Adrenal gland (tissue), 9 donors: ENCODE measurements at regions not wholly inside any gene's neighbourhood (a gene's known extent, or its start where the extent isn't known, plus 50 kb on each side); places are given as distances from the start of the nearest gene placed in this dataset.

ENCODE experiments used
- DNase-seq, 7 donors: peaks; one replicate each; pipeline ENCODE4 v3.0.0-alpha.2; 2019 to 2020
- H3K27ac ChIP-seq, 5 donors: fragments of 200-600 bp; sonication (generic) in 4 of 5; 1 replicate in 3 of 5; 2 replicates in 2 of 5; pipeline versions ENCODE4 v1.5.1 to v1.8.0; 2016 to 2020; ENCODE audit warnings: mild to moderate bottlenecking in 1 of 5
- H3K27me3 ChIP-seq: fragments of 200-600 bp; 2 replicates; pipeline ENCODE4 v1.8.0; 2021
- H3K36me3 ChIP-seq, 2 donors: fragments of 200-600 bp; replicated peaks in 1 of 2; 1 replicate in 1 of 2; 2 replicates in 1 of 2; pipeline versions ENCODE4 v1.5.1 to v1.8.0; 2018 to 2022
- H3K4me1 ChIP-seq, 2 donors: fragments of 200-600 bp; replicated peaks in 1 of 2; 1 replicate in 1 of 2; 2 replicates in 1 of 2; pipeline versions ENCODE4 v1.5.1 to v1.8.0; 2018 to 2021
- H3K4me3 ChIP-seq, 4 donors: fragments of 200-600 bp; sonication (generic) in 3 of 4; one replicate each; pipeline ENCODE4 v1.5.1; 2016 to 2018
- H3K9me3 ChIP-seq, 3 donors: fragments of 200-600 bp; sonication (generic) in 1 of 3; replicated peaks in 1 of 3; 1 replicate in 2 of 3; 2 replicates in 1 of 3; pipeline versions ENCODE4 v1.5.1 to v1.8.0; 2016 to 2021
- POLR2A ChIP-seq, 2 donors: fragments of 450-650 bp; IDR thresholded peaks; one replicate each; pipeline ENCODE4 v1.6.1; 2017; ENCODE audit warnings: antibody characterized with exemption in 2 of 2, mild to moderate bottlenecking in 2 of 2, moderate library complexity in 1 of 2
- WGBS, 4 donors: extraction: QIAGEN DNeasy Blood & Tissue Kit in 2 of 4; methylation state at CpG; one replicate each; pipeline versions ENCODE4 v1.1.5 to v1.1.7; 2013 to 2017; 5-methylcytosine and 5-hydroxymethylcytosine counted together
- intact Hi-C, 2 donors: fragments of 100-400 bp; cut with DNase I; formaldehyde crosslinking; loops; one replicate each; pipeline versions ENCODE4 v1.14.1 to v1.15.0; 2022 to 2023
- TF ChIP-seq, protein P1 (sequence below), 6 experiments: fragments of 450-650 bp in 4 of 6; fragments of 200-600 bp in 2 of 6; sonication (generic) in 1 of 6; IDR thresholded peaks; 1 replicate in 5 of 6; 2 replicates in 1 of 6; pipeline versions ENCODE4 v1.5.1 to v1.8.0; 2016 to 2021; ENCODE audit warnings: antibody characterized with exemption in 6 of 6, mild to moderate bottlenecking in 2 of 6, moderate library complexity in 1 of 6
- donor health status: healthy with polysubstance abuse.
- donor health status: Bipolar disorder and iron deficiency.
- donor health status: DM: yes; HTN: yes; CAD: no.
- donor health status: DM: no; HTN: no; CAD: no.
- donor health status: DM: no; HTN: no; CAD: no.

DNA sequence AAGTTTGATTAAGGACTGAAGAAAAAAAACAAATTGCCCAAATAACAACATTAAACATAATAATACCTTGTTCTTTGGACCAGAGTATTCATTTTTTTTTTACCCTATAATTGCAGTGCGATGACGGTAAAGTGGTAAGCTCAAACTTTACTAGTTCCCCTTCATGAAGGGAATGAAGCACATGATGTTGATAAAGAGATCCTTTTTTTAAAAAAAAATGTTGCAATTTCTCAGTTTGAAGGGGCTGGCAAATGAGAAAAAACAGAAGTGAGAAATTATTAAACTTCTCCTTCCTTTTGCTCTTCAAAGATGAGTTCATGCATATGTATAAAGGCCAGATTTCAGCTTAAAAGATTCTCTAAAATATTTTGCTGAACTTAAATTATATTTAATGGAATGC is 231.7 kb downstream of the C4orf33 start:
- H3K9me3 ChIP-seq = no peaks in the 10 kb centered on the region
- H3K27ac ChIP-seq = peak overlapping the region in 1 of 5 donors; percentile 68
- H3K4me1 ChIP-seq = no peaks in the 10 kb centered on the region
- H3K4me3 ChIP-seq = no peak overlapping the region
- H3K27me3 ChIP-seq = no peaks in the 10 kb centered on the region
- no peak for DNase-seq
- TF ChIP-seq, protein P1, sequence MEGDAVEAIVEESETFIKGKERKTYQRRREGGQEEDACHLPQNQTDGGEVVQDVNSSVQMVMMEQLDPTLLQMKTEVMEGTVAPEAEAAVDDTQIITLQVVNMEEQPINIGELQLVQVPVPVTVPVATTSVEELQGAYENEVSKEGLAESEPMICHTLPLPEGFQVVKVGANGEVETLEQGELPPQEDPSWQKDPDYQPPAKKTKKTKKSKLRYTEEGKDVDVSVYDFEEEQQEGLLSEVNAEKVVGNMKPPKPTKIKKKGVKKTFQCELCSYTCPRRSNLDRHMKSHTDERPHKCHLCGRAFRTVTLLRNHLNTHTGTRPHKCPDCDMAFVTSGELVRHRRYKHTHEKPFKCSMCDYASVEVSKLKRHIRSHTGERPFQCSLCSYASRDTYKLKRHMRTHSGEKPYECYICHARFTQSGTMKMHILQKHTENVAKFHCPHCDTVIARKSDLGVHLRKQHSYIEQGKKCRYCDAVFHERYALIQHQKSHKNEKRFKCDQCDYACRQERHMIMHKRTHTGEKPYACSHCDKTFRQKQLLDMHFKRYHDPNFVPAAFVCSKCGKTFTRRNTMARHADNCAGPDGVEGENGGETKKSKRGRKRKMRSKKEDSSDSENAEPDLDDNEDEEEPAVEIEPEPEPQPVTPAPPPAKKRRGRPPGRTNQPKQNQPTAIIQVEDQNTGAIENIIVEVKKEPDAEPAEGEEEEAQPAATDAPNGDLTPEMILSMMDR (IDR thresholded peaks at IDR 0.05) = no peak
- TF ChIP-seq POLR2A (IDR thresholded peaks at IDR 0.05) = no peak
- H3K36me3 ChIP-seq = no peaks in the 10 kb centered on the region
- intact Hi-C loops = no loop called here
- WGBS, 4 donors = 76 to 90% (median 82%) methylated on average over 2 of the region's 2 CpGs

DNA sequence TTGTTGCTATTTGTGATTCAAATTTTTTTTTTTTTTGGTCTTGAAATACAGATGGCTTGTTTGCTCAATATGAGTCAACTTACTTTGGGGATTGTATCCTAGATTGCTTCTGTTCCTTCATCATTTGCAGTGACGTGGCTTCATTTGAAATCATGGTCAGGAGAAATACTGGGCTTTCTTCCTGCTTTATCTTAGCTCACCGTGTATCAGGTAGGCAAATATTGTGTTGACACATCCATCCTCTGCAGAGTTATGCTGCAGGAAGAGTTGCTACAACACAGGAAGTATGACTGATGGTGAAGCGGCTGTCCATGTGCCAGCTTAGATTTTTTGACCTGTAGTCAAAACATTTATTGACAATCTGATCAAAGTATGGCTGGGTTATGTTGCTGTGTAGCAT is 232.2 kb downstream of the C4orf33 start:
- Histone ChIP-seq H3K4me1 (no peaks in the 10 kb centered on the region), H3K9me3 (no peaks in the 10 kb centered on the region), H3K27me3 (no peaks in the 10 kb centered on the region), H3K4me3 (no peak overlapping the region), H3K27ac (no peak overlapping the region), H3K36me3 (no peaks in the 10 kb centered on the region)
- TF ChIP-seq, protein P1 (IDR thresholded peaks at IDR 0.05) = no peak
- no peak for TF ChIP-seq POLR2A (IDR thresholded peaks at IDR 0.05)
- no peak for DNase-seq
- WGBS, 4 donors = 50 to 66% (median 62%) methylated on average over 3 of the region's 3 CpGs
- intact Hi-C loops = no loop called here

DNA sequence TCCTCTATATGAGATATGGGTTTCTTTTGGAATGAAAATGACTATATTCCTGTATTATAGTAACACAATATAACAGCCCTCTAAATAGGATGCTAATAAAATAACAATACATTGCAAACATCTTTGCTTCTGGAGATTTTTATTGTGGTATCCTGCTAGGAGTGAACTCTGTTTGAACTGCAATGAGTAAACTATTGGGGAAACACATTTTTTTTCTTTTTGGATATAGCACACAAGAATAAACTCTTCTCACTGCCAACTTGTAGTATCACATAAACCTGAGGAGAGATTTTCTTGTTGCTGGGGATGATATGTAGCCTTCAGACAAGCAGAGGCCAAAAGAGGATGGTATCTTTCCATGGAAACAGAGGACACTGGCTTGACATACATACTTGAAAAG is 238.2 kb downstream of the C4orf33 start:
- Histone ChIP-seq H3K4me1 (no peaks in the 10 kb centered on the region), H3K27ac (no peak overlapping the region), H3K4me3 (no peak overlapping the region), H3K9me3 (no peaks in the 10 kb centered on the region), H3K36me3 (no peaks in the 10 kb centered on the region), H3K27me3 (no peaks in the 10 kb centered on the region)
- intact Hi-C loops = no loop called here
- TF ChIP-seq POLR2A (IDR thresholded peaks at IDR 0.05) = no peak
- TF ChIP-seq, protein P1 (IDR thresholded peaks at IDR 0.05) = no peak
- DNase-seq = no peak

DNA sequence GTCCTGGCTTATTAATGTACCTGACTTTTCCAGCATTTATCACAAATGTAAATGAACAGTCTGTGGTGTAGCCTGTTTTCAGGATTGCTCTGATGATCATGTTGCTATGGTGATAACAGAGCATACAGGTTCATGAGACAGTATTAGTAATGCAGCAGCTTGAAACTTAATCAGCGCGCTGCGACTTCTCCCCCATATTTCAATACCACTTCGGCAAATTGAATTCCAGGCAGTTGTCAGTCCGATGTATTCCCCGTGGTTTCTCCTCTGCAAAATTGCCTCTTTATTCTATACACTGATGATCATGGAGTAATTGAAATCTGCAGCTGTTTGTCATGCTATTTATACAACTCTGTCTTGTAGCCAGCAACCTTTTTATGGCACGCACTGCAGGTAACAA is 239.3 kb downstream of the C4orf33 start:
- H3K4me1 ChIP-seq = no peaks in the 10 kb centered on the region
- no peak for DNase-seq
- 85 to 90% (median 89%) methylated on average over 7 of the region's 7 CpGs for WGBS, 4 donors
- H3K4me3 ChIP-seq = no peak overlapping the region
- H3K9me3 ChIP-seq = no peaks in the 10 kb centered on the region
- intact Hi-C loops = no loop called here
- TF ChIP-seq, protein P1 (IDR thresholded peaks at IDR 0.05) = no peak
- TF ChIP-seq POLR2A (IDR thresholded peaks at IDR 0.05) = no peak
- H3K27ac ChIP-seq = no peak overlapping the region
- H3K27me3 ChIP-seq = no peaks in the 10 kb centered on the region
- H3K36me3 ChIP-seq = no peaks in the 10 kb centered on the region
